GM23338 (cell line): ENCODE measurements at regions not wholly inside any gene's neighbourhood (a gene's known extent, or its start where the extent isn't known, plus 50 kb on each side); places are given as distances from the start of the nearest gene placed in this dataset.

ENCODE experiments used
- ATAC-seq: fragments of 200-7000 bp; cut with Tn5 transposase; 3 replicates; pipeline ENCODE4 v1.9.1; 2020
- DNase-seq: peaks from one replicate; pipeline ENCODE4 v3.0.0-alpha.2; 2015; ENCODE audit warnings: low spot score
- H2AFZ ChIP-seq: fragments of 200-600 bp; sonication (generic); 2 replicates; pipeline ENCODE4 v1.8.0; 2016; ENCODE audit warnings: antibody characterized with exemption, mild to moderate bottlenecking, moderate library complexity
- H3F3A ChIP-seq: fragments of 200-600 bp; sonication (generic); replicated peaks from 2 replicates; pipeline ENCODE4 v1.8.0; 2017; ENCODE audit warnings: antibody characterized with exemption, mixed run types, low read depth
- H3K27ac ChIP-seq: fragments of 200-600 bp; sonication (generic); 2 replicates; pipeline ENCODE4 v1.6.1; 2016; ENCODE audit warnings: low read depth
- H3K27me3 ChIP-seq: fragments of 200-600 bp; sonication (generic); 2 replicates; pipeline ENCODE4 v1.8.0; 2016; ENCODE audit warnings: mild to moderate bottlenecking, mixed run types, moderate library complexity; ENCODE audit not compliant: insufficient read depth
- H3K36me3 ChIP-seq: fragments of 200-600 bp; sonication (generic); 2 replicates; pipeline ENCODE4 v1.8.0; 2016; ENCODE audit warnings: mild to moderate bottlenecking; ENCODE audit not compliant: insufficient read depth
- H3K4me1 ChIP-seq: fragments of 200-600 bp; sonication (generic); 2 replicates; pipeline ENCODE4 v1.8.0; 2016; ENCODE audit warnings: mild to moderate bottlenecking, moderate library complexity; ENCODE audit not compliant: insufficient read depth
- H3K4me2 ChIP-seq: fragments of 200-600 bp; sonication (generic); 2 replicates; pipeline ENCODE4 v1.7.1; 2017; ENCODE audit warnings: mixed run types
- H3K4me3 ChIP-seq: fragments of 200-600 bp; sonication (generic); 2 replicates; pipeline ENCODE4 v1.6.1; 2016; ENCODE audit warnings: mixed run types
- H3K79me2 ChIP-seq: fragments of 200-600 bp; sonication (generic); replicated peaks from 2 replicates; pipeline ENCODE4 v1.8.0; 2017; ENCODE audit warnings: mild to moderate bottlenecking; ENCODE audit not compliant: insufficient read depth
- H3K9me2 ChIP-seq: fragments of 200-600 bp; sonication (generic); 2 replicates; pipeline ENCODE4 v1.8.0; 2017; ENCODE audit not compliant: insufficient read depth
- H4K20me1 ChIP-seq: fragments of 200-600 bp; sonication (generic); replicated peaks from 2 replicates; pipeline ENCODE4 v1.8.0; 2017; ENCODE audit warnings: mild to moderate bottlenecking; ENCODE audit not compliant: insufficient read depth
- H3K27ac Mint-ChIP-seq: 2 replicates; pipeline ENCODE4 v1.8.0; 2020; ENCODE audit warnings: inconsistent platforms, mild to moderate bottlenecking, moderate library complexity, mixed read lengths
- H3K27me3 Mint-ChIP-seq: 3 replicates; pipeline ENCODE4 v1.8.0; 2022; ENCODE audit warnings: low read depth, mild to moderate bottlenecking, moderate library complexity, mixed read lengths, inconsistent platforms; ENCODE audit not compliant: insufficient read depth, poor library complexity
- H3K36me3 Mint-ChIP-seq: 3 replicates; pipeline ENCODE4 v1.8.0; 2021; ENCODE audit warnings: low read depth, mild to moderate bottlenecking, inconsistent platforms, moderate library complexity, mixed read lengths
- H3K4me1 Mint-ChIP-seq: 3 replicates; pipeline ENCODE4 v1.8.0; 2020; ENCODE audit warnings: mild to moderate bottlenecking, inconsistent platforms, mixed read lengths
- H3K4me3 Mint-ChIP-seq: 3 replicates; pipeline ENCODE4 v1.8.0; 2021; ENCODE audit warnings: moderate library complexity, mild to moderate bottlenecking, inconsistent platforms, mixed read lengths
- H3K9me3 Mint-ChIP-seq: 3 replicates; pipeline ENCODE4 v1.8.0; 2020; ENCODE audit warnings: moderate library complexity, mild to moderate bottlenecking, inconsistent platforms, mixed read lengths
- CREB1 ChIP-seq: fragments of 250-450 bp; sonication (Bioruptor Pico); IDR thresholded peaks from 2 replicates; pipeline ENCODE4 v1.5.0; 2020; ENCODE audit warnings: low read depth, mild to moderate bottlenecking, moderate library complexity
- EZH2 ChIP-seq: fragments of 200-600 bp; sonication (generic); IDR thresholded peaks from one replicate; pipeline ENCODE4 v1.8.0; 2017; ENCODE audit warnings: antibody characterized with exemption, mild to moderate bottlenecking, low read depth; ENCODE audit not compliant: unreplicated experiment
- NANOG ChIP-seq: IDR thresholded peaks from 2 replicates; pipeline ENCODE4 v1.6.1; 2016; ENCODE audit warnings: antibody characterized with exemption, borderline replicate concordance
- POLR2AphosphoS5 ChIP-seq: IDR thresholded peaks from 2 replicates; pipeline ENCODE4 v1.6.1; 2016; ENCODE audit warnings: antibody characterized with exemption, low read depth
- STAT1 ChIP-seq: IDR thresholded peaks from one replicate; pipeline ENCODE4 v1.6.1; 2016; ENCODE audit warnings: antibody characterized with exemption; ENCODE audit not compliant: unreplicated experiment
- ZNF114 ChIP-seq: fragments of 250-450 bp; sonication (Bioruptor Pico); IDR thresholded peaks from 2 replicates; pipeline ENCODE4 v1.5.0; 2020; ENCODE audit warnings: mild to moderate bottlenecking, moderate library complexity
- TF ChIP-seq, protein P1 (sequence below): fragments of 250-450 bp; sonication (Bioruptor Pico); IDR thresholded peaks from 2 replicates; pipeline ENCODE4 v1.5.0; 2020; ENCODE audit warnings: mild to moderate bottlenecking, moderate library complexity
- TF ChIP-seq, protein P2 (sequence below): IDR thresholded peaks from one replicate; pipeline ENCODE4 v1.6.1; 2018; ENCODE audit warnings: antibody characterized with exemption; ENCODE audit not compliant: unreplicated experiment

DNA sequence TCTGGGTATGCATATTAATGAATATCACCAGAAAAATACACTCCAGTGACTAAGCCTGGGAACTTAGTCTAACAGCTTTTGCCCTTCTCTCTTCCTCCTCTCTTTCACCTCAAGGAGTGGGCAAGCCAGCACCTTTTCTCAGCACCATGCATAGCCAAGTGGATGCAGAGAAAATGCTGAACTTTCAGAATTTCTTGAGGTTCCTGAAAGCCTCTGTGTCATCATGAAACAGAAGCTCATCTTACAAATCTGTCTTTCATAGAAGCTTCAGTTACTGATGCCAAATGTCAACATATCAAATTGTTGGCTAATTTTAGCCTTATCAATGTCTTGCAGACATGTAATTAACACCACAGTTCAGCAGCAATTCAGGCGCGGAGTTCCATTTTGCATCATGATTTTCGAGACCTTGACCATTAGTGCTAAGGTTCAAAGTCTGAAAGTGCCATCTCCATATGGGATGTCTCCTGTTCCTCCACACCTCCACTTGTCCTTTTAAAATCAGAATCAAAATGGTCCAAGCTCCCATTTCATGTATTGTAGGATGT, 51.1 kb upstream of the RPH3A start (continued):
- TF ChIP-seq, protein P1, sequence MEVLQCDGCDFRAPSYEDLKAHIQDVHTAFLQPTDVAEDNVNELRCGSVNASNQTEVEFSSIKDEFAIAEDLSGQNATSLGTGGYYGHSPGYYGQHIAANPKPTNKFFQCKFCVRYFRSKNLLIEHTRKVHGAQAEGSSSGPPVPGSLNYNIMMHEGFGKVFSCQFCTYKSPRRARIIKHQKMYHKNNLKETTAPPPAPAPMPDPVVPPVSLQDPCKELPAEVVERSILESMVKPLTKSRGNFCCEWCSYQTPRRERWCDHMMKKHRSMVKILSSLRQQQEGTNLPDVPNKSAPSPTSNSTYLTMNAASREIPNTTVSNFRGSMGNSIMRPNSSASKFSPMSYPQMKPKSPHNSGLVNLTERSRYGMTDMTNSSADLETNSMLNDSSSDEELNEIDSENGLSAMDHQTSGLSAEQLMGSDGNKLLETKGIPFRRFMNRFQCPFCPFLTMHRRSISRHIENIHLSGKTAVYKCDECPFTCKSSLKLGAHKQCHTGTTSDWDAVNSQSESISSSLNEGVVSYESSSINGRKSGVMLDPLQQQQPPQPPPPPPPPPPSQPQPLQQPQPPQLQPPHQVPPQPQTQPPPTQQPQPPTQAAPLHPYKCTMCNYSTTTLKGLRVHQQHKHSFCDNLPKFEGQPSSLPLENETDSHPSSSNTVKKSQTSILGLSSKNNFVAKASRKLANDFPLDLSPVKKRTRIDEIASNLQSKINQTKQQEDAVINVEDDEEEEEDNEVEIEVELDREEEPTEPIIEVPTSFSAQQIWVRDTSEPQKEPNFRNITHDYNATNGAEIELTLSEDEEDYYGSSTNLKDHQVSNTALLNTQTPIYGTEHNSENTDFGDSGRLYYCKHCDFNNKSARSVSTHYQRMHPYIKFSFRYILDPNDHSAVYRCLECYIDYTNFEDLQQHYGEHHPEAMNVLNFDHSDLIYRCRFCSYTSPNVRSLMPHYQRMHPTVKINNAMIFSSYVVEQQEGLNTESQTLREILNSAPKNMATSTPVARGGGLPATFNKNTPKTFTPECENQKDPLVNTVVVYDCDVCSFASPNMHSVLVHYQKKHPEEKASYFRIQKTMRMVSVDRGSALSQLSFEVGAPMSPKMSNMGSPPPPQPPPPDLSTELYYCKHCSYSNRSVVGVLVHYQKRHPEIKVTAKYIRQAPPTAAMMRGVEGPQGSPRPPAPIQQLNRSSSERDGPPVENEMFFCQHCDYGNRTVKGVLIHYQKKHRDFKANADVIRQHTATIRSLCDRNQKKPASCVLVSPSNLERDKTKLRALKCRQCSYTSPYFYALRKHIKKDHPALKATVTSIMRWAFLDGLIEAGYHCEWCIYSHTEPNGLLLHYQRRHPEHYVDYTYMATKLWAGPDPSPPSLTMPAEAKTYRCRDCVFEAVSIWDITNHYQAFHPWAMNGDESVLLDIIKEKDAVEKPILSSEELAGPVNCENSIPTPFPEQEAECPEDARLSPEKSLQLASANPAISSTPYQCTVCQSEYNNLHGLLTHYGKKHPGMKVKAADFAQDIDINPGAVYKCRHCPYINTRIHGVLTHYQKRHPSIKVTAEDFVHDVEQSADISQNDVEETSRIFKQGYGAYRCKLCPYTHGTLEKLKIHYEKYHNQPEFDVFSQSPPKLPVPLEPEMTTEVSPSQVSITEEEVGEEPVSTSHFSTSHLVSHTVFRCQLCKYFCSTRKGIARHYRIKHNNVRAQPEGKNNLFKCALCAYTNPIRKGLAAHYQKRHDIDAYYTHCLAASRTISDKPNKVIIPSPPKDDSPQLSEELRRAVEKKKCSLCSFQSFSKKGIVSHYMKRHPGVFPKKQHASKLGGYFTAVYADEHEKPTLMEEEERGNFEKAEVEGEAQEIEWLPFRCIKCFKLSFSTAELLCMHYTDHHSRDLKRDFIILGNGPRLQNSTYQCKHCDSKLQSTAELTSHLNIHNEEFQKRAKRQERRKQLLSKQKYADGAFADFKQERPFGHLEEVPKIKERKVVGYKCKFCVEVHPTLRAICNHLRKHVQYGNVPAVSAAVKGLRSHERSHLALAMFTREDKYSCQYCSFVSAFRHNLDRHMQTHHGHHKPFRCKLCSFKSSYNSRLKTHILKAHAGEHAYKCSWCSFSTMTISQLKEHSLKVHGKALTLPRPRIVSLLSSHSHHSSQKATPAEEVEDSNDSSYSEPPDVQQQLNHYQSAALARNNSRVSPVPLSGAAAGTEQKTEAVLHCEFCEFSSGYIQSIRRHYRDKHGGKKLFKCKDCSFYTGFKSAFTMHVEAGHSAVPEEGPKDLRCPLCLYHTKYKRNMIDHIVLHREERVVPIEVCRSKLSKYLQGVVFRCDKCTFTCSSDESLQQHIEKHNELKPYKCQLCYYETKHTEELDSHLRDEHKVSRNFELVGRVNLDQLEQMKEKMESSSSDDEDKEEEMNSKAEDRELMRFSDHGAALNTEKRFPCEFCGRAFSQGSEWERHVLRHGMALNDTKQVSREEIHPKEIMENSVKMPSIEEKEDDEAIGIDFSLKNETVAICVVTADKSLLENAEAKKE (CRISPR knock-in tag) = no peak

DNA sequence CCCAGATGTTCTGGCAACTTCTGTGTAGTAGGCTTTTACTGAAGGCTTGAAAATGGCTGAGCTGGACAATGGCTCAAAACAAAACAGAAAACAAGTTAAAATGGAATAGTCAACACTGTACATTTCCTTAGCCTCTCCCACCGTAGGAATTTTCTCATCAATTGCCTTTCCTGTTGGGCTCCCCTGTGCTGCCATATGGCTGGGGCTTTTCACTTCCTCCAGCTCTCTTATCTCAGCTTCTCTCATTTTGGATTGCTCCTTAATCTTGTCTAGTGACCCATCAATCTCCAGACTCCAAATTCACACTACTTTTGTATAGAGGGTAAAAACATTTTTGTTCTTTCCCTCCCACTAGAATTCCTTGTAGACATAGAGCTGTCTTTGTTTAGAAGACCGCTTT, 50.4 kb upstream of the RPH3A start:
- H3K27me3 Mint-ChIP-seq = peaks cover 3% of the 10 kb centered on the region
- DNase-seq (no peak), ATAC-seq (no peak)
- H3K9me3 Mint-ChIP-seq = no peaks in the 10 kb centered on the region
- Histone ChIP-seq H3K4me2 (no peak overlapping the region), H3K27ac (no peak overlapping the region), H3K27me3 (no peaks in the 10 kb centered on the region), H3K9me2 (no peaks in the 10 kb centered on the region), H2AFZ (no peak overlapping the region), H3K4me3 (no peak overlapping the region), H3F3A (no peaks in the 10 kb centered on the region), H3K79me2 (no peaks in the 10 kb centered on the region), H3K36me3 (no peaks in the 10 kb centered on the region), H3K4me1 (no peaks in the 10 kb centered on the region), H4K20me1 (no peaks in the 10 kb centered on the region)
- H3K27ac Mint-ChIP-seq = no peak overlapping the region
- TF ChIP-seq EZH2 (no peak), STAT1 (no peak), CREB1 (CRISPR knock-in tag) (no peak), POLR2AphosphoS5 (no peak), NANOG (no peak), ZNF114 (no peak)
- TF ChIP-seq, protein P2, sequence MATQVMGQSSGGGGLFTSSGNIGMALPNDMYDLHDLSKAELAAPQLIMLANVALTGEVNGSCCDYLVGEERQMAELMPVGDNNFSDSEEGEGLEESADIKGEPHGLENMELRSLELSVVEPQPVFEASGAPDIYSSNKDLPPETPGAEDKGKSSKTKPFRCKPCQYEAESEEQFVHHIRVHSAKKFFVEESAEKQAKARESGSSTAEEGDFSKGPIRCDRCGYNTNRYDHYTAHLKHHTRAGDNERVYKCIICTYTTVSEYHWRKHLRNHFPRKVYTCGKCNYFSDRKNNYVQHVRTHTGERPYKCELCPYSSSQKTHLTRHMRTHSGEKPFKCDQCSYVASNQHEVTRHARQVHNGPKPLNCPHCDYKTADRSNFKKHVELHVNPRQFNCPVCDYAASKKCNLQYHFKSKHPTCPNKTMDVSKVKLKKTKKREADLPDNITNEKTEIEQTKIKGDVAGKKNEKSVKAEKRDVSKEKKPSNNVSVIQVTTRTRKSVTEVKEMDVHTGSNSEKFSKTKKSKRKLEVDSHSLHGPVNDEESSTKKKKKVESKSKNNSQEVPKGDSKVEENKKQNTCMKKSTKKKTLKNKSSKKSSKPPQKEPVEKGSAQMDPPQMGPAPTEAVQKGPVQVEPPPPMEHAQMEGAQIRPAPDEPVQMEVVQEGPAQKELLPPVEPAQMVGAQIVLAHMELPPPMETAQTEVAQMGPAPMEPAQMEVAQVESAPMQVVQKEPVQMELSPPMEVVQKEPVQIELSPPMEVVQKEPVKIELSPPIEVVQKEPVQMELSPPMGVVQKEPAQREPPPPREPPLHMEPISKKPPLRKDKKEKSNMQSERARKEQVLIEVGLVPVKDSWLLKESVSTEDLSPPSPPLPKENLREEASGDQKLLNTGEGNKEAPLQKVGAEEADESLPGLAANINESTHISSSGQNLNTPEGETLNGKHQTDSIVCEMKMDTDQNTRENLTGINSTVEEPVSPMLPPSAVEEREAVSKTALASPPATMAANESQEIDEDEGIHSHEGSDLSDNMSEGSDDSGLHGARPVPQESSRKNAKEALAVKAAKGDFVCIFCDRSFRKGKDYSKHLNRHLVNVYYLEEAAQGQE = no peak
- no peak overlapping the region for H3K4me3 Mint-ChIP-seq
- no peaks in the 10 kb centered on the region for H3K36me3 Mint-ChIP-seq
- H3K4me1 Mint-ChIP-seq = peaks cover 7% of the 10 kb centered on the region; the same call in 1 of the 3 replicates
